ENCODE measurements at regions not wholly inside any gene's neighbourhood (a gene's known extent, or its start where the extent isn't known, plus 50 kb on each side); places are given as distances from the start of the nearest gene placed in this dataset.

GRCh38 chr3:28151207-28151550 is 90.2 kb upstream of the CMC1 start (continued):
- TF ChIP-seq, protein P1, sequence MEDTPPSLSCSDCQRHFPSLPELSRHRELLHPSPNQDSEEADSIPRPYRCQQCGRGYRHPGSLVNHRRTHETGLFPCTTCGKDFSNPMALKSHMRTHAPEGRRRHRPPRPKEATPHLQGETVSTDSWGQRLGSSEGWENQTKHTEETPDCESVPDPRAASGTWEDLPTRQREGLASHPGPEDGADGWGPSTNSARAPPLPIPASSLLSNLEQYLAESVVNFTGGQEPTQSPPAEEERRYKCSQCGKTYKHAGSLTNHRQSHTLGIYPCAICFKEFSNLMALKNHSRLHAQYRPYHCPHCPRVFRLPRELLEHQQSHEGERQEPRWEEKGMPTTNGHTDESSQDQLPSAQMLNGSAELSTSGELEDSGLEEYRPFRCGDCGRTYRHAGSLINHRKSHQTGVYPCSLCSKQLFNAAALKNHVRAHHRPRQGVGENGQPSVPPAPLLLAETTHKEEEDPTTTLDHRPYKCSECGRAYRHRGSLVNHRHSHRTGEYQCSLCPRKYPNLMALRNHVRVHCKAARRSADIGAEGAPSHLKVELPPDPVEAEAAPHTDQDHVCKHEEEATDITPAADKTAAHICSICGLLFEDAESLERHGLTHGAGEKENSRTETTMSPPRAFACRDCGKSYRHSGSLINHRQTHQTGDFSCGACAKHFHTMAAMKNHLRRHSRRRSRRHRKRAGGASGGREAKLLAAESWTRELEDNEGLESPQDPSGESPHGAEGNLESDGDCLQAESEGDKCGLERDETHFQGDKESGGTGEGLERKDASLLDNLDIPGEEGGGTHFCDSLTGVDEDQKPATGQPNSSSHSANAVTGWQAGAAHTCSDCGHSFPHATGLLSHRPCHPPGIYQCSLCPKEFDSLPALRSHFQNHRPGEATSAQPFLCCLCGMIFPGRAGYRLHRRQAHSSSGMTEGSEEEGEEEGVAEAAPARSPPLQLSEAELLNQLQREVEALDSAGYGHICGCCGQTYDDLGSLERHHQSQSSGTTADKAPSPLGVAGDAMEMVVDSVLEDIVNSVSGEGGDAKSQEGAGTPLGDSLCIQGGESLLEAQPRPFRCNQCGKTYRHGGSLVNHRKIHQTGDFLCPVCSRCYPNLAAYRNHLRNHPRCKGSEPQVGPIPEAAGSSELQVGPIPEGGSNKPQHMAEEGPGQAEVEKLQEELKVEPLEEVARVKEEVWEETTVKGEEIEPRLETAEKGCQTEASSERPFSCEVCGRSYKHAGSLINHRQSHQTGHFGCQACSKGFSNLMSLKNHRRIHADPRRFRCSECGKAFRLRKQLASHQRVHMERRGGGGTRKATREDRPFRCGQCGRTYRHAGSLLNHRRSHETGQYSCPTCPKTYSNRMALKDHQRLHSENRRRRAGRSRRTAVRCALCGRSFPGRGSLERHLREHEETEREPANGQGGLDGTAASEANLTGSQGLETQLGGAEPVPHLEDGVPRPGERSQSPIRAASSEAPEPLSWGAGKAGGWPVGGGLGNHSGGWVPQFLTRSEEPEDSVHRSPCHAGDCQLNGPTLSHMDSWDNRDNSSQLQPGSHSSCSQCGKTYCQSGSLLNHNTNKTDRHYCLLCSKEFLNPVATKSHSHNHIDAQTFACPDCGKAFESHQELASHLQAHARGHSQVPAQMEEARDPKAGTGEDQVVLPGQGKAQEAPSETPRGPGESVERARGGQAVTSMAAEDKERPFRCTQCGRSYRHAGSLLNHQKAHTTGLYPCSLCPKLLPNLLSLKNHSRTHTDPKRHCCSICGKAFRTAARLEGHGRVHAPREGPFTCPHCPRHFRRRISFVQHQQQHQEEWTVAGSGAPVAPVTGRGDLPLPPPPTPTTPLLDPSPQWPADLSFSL (CRISPR knock-in tag; IDR thresholded peaks at IDR 0.05) = no peak
- TF ChIP-seq XRCC5 (optimal IDR thresholded peaks at IDR 0.05; ENCODE audit: low read length) = no peak
- no peak for TF ChIP-seq ZNF160 (CRISPR knock-in tag; IDR thresholded peaks at IDR 0.05)

GRCh38 chr3:28151608-28152228 is 89.7 kb upstream of the CMC1 start:
- H3K27me3 ChIP-seq (ENCODE audit: control insufficient read depth in 1 of 2, insufficient read depth in 2 of 2, low read length in 2 of 2) = no peaks in the 10 kb centered on the region
- H3K36me3 ChIP-seq (replicated peaks in 1 of 2; ENCODE audit: control insufficient read depth in 1 of 2, insufficient read depth in 2 of 2, low read length in 2 of 2) = no peaks in the 10 kb centered on the region
- no peak for ATAC-seq
- TF ChIP-seq ZNF430 (CRISPR knock-in tag; IDR thresholded peaks at IDR 0.05) (no peak), ZNF235 (CRISPR knock-in tag; IDR thresholded peaks at IDR 0.05; ENCODE audit: borderline replicate concordance) (no peak), ZNF788 (CRISPR knock-in tag; IDR thresholded peaks at IDR 0.05; ENCODE audit: borderline replicate concordance) (no peak)
- BruUV-seq (replicated peaks) = no TSS peak
- no peak overlapping the region for H3K9ac ChIP-seq (ENCODE audit: insufficient read depth, low read depth, low read length)
- no peak for FAIRE-seq
- no peaks in the 10 kb centered on the region for H3K4me1 ChIP-seq (ENCODE audit: insufficient read depth, low read length)
- no peak overlapping the region for H2AFZ ChIP-seq (ENCODE audit: low read length)
- H3K4me3 ChIP-seq (replicated peaks in 1 of 3; ENCODE audit: insufficient read depth in 1 of 3, low read depth in 2 of 3, low read length in 3 of 3) = no peak overlapping the region
- ChIA-PET CTCF (ENCODE audit: low intra/inter-chr PET ratio, low total read pairs) (no interaction called here), POLR2A (no interaction called here)
- DNase-seq (ENCODE audit: low spot score) = no peak
- in situ Hi-C loops (cut with HindIII; ENCODE audit: extremely low pct_ligation_motif_present, low pct_unique_long_range_greater_than_20kb) = no loop called here
- H3K4me2 ChIP-seq (ENCODE audit: low read depth, low read length) = no peak overlapping the region
- H3K9me3 ChIP-seq (ENCODE audit: low read length) = peaks cover 8% of the 10 kb centered on the region; the same call in 1 of the 2 replicates
- no peaks in the 10 kb centered on the region for H3K79me2 ChIP-seq (ENCODE audit: insufficient read depth, low read length)
- intact Hi-C loops (cut with micrococcal nuclease; ENCODE audit: unreplicated experiment) = no loop called here
- H4K20me1 ChIP-seq (ENCODE audit: insufficient read depth, low read length) = no peaks in the 10 kb centered on the region
- no peak overlapping the region for H3K27ac ChIP-seq (ENCODE audit: extremely low read length, insufficient read depth, low read length)

All from HepG2 (cell line).